Effector memory CD4-positive, alpha-beta T cell (primary cell): ENCODE measurements at regions not wholly inside any gene's neighbourhood (a gene's known extent, or its start where the extent isn't known, plus 50 kb on each side); places are given as distances from the start of the nearest gene placed in this dataset.

Experiments used
- DNase-seq, 3 donors: peaks; one replicate each; pipeline ENCODE4 v3.0.0-alpha.2; 2020
- H3K27ac ChIP-seq: 2 replicates; pipeline ENCODE4 v1.7.0; 2013; ENCODE audit warnings: mild to moderate bottlenecking, low read length, moderate library complexity; ENCODE audit not compliant: insufficient read depth, poor library complexity, severe bottlenecking
- H3K27me3 ChIP-seq: replicated peaks from 2 replicates; pipeline ENCODE4 v1.7.0; 2013; ENCODE audit warnings: mild to moderate bottlenecking, low read length; ENCODE audit not compliant: insufficient read depth, control insufficient read depth, poor library complexity, severe bottlenecking
- H3K36me3 ChIP-seq: 2 replicates; pipeline ENCODE4 v1.7.0; 2013; ENCODE audit warnings: mild to moderate bottlenecking, low read length, moderate library complexity; ENCODE audit not compliant: control insufficient read depth, insufficient read depth
- H3K4me1 ChIP-seq: 2 replicates; pipeline ENCODE4 v1.7.0; 2013; ENCODE audit warnings: low read length, mild to moderate bottlenecking; ENCODE audit not compliant: control insufficient read depth, insufficient read depth, poor library complexity, severe bottlenecking
- H3K4me3 ChIP-seq: 2 replicates; pipeline ENCODE4 v1.7.0; 2013; ENCODE audit warnings: low read length, low read depth, mild to moderate bottlenecking; ENCODE audit not compliant: insufficient read depth, poor library complexity, severe bottlenecking
- H3K9me3 ChIP-seq: 2 replicates; pipeline ENCODE4 v1.7.0; 2013; ENCODE audit warnings: mild to moderate bottlenecking, low read length, moderate library complexity; ENCODE audit not compliant: control insufficient read depth

DNA sequence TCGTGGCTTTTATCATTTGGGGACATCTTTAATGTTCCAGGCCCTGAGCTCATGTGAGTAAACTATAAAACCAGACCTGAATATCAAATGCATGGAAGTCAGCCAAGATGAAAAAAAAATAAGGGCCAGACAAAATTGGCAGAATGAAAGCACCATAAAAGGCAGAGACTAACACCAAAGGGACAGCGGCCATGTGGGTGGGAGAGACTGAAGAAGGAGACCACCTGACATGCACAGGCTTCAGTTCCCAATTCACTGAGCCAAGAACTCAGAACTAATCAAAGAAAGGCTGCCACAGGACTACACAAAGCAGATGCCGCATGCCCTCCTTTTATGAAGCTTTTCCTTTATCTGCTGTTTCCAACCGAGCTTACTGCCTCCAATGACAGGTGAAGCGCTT, 267.1 kb downstream of the RAD51AP2 start:
- no peak overlapping the region for H3K4me3 ChIP-seq
- H3K9me3 ChIP-seq, result no peaks in the 10 kb centered on the region
- no peaks in the 10 kb centered on the region for H3K36me3 ChIP-seq
- no peak for DNase-seq
- H3K27ac ChIP-seq, result no peak overlapping the region
- no peaks in the 10 kb centered on the region for H3K27me3 ChIP-seq
- H3K4me1 ChIP-seq, result no peaks in the 10 kb centered on the region

- H3K36me3 ChIP-seq, result no peaks in the 10 kb centered on the region
- no peaks in the 10 kb centered on the region for H3K27me3 ChIP-seq
- no peaks in the 10 kb centered on the region for H3K4me1 ChIP-seq
- H3K4me3 ChIP-seq, result no peak overlapping the region
- DNase-seq, result no peak
- H3K27ac ChIP-seq, result no peak overlapping the region
- no peaks in the 10 kb centered on the region for H3K9me3 ChIP-seq
These were observed 269.0 kb downstream of the RAD51AP2 start for GRCh38 chr2:17249249-17249648.

DNA sequence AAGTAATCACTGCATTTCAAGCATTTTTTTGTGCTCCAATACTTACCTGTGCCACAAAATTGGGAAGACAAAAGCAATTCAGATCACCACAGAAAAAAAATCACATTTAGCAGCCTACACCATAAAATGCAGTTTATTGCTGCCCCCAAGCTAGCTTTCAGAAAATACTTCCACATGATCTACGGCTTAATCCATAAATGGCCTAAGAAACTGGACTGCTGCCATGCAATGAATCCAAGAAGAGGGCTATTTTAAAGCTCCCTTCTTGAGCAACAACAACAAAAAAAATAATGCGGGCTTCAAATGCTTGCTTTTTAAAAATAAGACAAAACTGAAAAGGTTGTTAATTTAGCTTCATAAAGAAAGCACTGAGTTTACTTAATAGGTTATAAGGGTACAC, 272.3 kb downstream of the RAD51AP2 start:
- no peak overlapping the region for H3K27ac ChIP-seq
- H3K4me3 ChIP-seq, result no peak overlapping the region
- no peaks in the 10 kb centered on the region for H3K27me3 ChIP-seq
- H3K9me3 ChIP-seq, result no peaks in the 10 kb centered on the region
- no peaks in the 10 kb centered on the region for H3K4me1 ChIP-seq
- no peak for DNase-seq
- no peaks in the 10 kb centered on the region for H3K36me3 ChIP-seq

GRCh38 chr2:17242813-17243485, 275.3 kb downstream of the RAD51AP2 start:
- no peaks in the 10 kb centered on the region for H3K27me3 ChIP-seq
- H3K27ac ChIP-seq, result no peak overlapping the region
- no peak overlapping the region for H3K4me3 ChIP-seq
- H3K36me3 ChIP-seq, result no peaks in the 10 kb centered on the region
- H3K9me3 ChIP-seq, result no peaks in the 10 kb centered on the region
- DNase-seq, result no peak
- H3K4me1 ChIP-seq, result no peaks in the 10 kb centered on the region

- Histone ChIP-seq H3K27me3 (no peaks in the 10 kb centered on the region), H3K36me3 (no peaks in the 10 kb centered on the region), H3K27ac (no peak overlapping the region), H3K4me1 (no peaks in the 10 kb centered on the region), H3K9me3 (no peaks in the 10 kb centered on the region), H3K4me3 (no peak overlapping the region)
- DNase-seq, result no peak
These were observed 278.7 kb downstream of the RAD51AP2 start for GRCh38 chr2:17239550-17239949.

GRCh38 chr2:17235167-17235566, 283.1 kb downstream of the RAD51AP2 start:
- Histone ChIP-seq H3K27ac (no peak overlapping the region), H3K27me3 (no peaks in the 10 kb centered on the region), H3K4me3 (no peak overlapping the region), H3K9me3 (no peaks in the 10 kb centered on the region), H3K36me3 (no peaks in the 10 kb centered on the region), H3K4me1 (no peaks in the 10 kb centered on the region)
- DNase-seq, result no peak

- no peak for DNase-seq
- Histone ChIP-seq H3K4me3 (no peak overlapping the region), H3K27ac (no peak overlapping the region), H3K9me3 (no peaks in the 10 kb centered on the region), H3K4me1 (no peaks in the 10 kb centered on the region), H3K36me3 (no peaks in the 10 kb centered on the region), H3K27me3 (no peaks in the 10 kb centered on the region)
These were observed 285.3 kb downstream of the RAD51AP2 start for GRCh38 chr2:17232776-17233556.

- Histone ChIP-seq H3K27ac (no peak overlapping the region), H3K4me1 (no peaks in the 10 kb centered on the region), H3K9me3 (no peaks in the 10 kb centered on the region), H3K27me3 (no peaks in the 10 kb centered on the region), H3K4me3 (no peak overlapping the region), H3K36me3 (no peaks in the 10 kb centered on the region)
- no peak for DNase-seq
These were observed 286.8 kb downstream of the RAD51AP2 start for GRCh38 chr2:17231394-17231965.

DNA sequence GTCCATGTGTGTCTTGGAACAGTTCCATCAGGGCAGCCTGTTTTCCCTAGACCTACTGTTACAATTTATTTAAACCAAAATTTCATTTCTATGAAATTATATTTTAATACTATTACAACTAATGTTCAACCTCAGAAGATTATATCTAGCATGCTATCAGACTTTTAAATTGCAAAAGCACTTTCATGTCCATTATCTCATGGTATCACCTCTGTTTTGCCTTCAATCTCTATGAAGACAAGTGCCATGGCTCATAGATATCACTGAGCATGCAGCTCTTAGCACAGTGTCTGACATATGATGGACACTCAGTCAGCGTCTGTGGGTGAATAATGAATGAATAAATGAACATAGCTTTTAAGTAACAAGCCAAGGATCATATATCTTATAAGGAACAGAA, 288.8 kb downstream of the RAD51AP2 start:
- Histone ChIP-seq H3K27ac (no peak overlapping the region), H3K4me3 (no peak overlapping the region), H3K4me1 (no peaks in the 10 kb centered on the region), H3K36me3 (no peaks in the 10 kb centered on the region), H3K27me3 (no peaks in the 10 kb centered on the region), H3K9me3 (no peaks in the 10 kb centered on the region)
- DNase-seq, result no peak

- no peak for DNase-seq
- no peak overlapping the region for H3K27ac ChIP-seq
These were observed 289.8 kb downstream of the RAD51AP2 start for GRCh38 chr2:17228461-17228860.

More at GRCh38 chr2:17228461-17228860, 289.8 kb downstream of the RAD51AP2 start:
- Histone ChIP-seq H3K4me3 (no peak overlapping the region), H3K36me3 (no peaks in the 10 kb centered on the region), H3K27me3 (no peaks in the 10 kb centered on the region), H3K9me3 (no peaks in the 10 kb centered on the region), H3K4me1 (no peaks in the 10 kb centered on the region)
